GM10248 (cell line): ENCODE measurements at regions not wholly inside any gene's neighbourhood (a gene's known extent, or its start where the extent isn't known, plus 50 kb on each side); places are given as distances from the start of the nearest gene placed in this dataset.

Experiments
- CTCF ChIA-PET: fragments of 300-600 bp; sonication (Branson Sonifier 250); formaldehyde crosslinking; extraction: SDS; loops from one replicate; lab custom pipeline; 2021; ENCODE audit warnings: antibody characterized with exemption; lab: Yijun Ruan, JAX
- POLR2A ChIA-PET: fragments of 350-650 bp; sonication (Branson Sonifier 250); formaldehyde crosslinking; extraction: SDS; loops from one replicate; lab custom pipeline; 2020; ENCODE audit warnings: antibody characterized with exemption; lab: Yijun Ruan, JAX
- DNase-seq: peaks from one replicate; pipeline ENCODE4 v3.0.0; 2012; ENCODE audit errors: extremely low spot score
- CTCF ChIP-seq: IDR thresholded peaks from 2 replicates; pipeline ENCODE4 v1.5.1; 2012; ENCODE audit warnings: mild to moderate bottlenecking, low read depth; ENCODE audit errors: extremely low read depth, missing control alignments, control extremely low read depth

GRCh38 chr4:187157380-187157958 lies 433.8 kb upstream of the FAT1 start:
- ChIA-PET CTCF (no interaction called here), POLR2A (no interaction called here)
- no peak for TF ChIP-seq CTCF
- no peak for DNase-seq

- ChIA-PET CTCF (no interaction called here), POLR2A (no interaction called here)
- no peak for TF ChIP-seq CTCF
- no peak for DNase-seq
These were observed 434.3 kb upstream of the FAT1 start for GRCh38 chr4:187158003-187158402.

GRCh38 chr4:187160486-187160885 lies 436.8 kb upstream of the FAT1 start:
- no peak for TF ChIP-seq CTCF
- no peak for DNase-seq
- ChIA-PET POLR2A (no interaction called here), CTCF (no interaction called here)

- no peak for DNase-seq
- ChIA-PET POLR2A (no interaction called here), CTCF (interaction anchor here (0.8 to 1.3 kb wide), 3 partner anchors 11 to 24 kb away, joined by 3 read pairs; no protein-coding TSS in a partner anchor)
- no peak for TF ChIP-seq CTCF
These were observed 443.3 kb upstream of the FAT1 start for GRCh38 chr4:187166886-187167512.

- DNase-seq: no peak
- ChIA-PET POLR2A (no interaction called here), CTCF (no interaction called here)
- TF ChIP-seq CTCF: no peak
These were observed 448.2 kb upstream of the FAT1 start for GRCh38 chr4:187171706-187172339.

- no peak for DNase-seq
- CTCF ChIA-PET: no interaction called here
These were observed 448.7 kb upstream of the FAT1 start for GRCh38 chr4:187172340-187172761.

More at GRCh38 chr4:187172340-187172761, 448.7 kb upstream of the FAT1 start:
- no peak for TF ChIP-seq CTCF
- POLR2A ChIA-PET: no interaction called here
